ENCODE measurements at regions not wholly inside any gene's neighbourhood (a gene's known extent, or its start where the extent isn't known, plus 50 kb on each side); places are given as distances from the start of the nearest gene placed in this dataset.
"Not testable (repeated sequence)": the region's sequence is repeated elsewhere in the genome, so short reads cannot be mapped to it uniquely, and the experiment has no call there.

DNA sequence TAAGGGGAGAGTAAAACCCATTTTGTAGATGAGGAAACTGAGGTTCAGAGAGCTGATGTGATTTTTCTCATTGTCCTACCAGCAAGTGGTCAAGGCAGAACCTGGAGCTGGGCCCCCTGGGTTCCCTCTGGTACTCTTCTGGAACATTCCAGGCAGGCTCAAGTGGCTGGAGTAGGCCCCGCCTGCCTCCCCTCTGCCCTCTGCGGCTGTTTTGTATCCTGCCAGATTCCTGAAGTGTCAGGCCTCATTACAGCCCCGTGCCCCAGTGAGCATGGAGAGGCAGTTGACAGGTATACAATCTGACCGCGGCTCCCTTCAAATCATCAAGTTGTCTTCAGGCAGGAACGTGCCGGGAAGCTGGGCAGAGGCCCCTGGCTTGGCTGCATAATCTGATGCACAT, 94.6 kb upstream of the CD82 start:
- Histone ChIP-seq H3K4me3 (no peak overlapping the region), H3K36me3 (no peaks in the 10 kb centered on the region), H3K4me1 (no peaks in the 10 kb centered on the region), H3K27ac (no peak overlapping the region), H3K27me3 (peaks cover 42% of the 10 kb centered on the region), H3K9me3 (no peaks in the 10 kb centered on the region)
- no peak for ATAC-seq
- WGBS, 2 donors (ENCODE audit: low coverage in 1 of 2), result 30% methylated on average over 3 of the region's 7 CpGs; no CpG with 5 or more reads in 1 of the 2 donors
- TF ChIP-seq POLR2AphosphoS5 (IDR thresholded peaks at IDR 0.05) (no peak), EP300 (IDR thresholded peaks at IDR 0.05) (no peak), POLR2A (IDR thresholded peaks at IDR 0.05) (no peak)
- TF ChIP-seq, protein P1, sequence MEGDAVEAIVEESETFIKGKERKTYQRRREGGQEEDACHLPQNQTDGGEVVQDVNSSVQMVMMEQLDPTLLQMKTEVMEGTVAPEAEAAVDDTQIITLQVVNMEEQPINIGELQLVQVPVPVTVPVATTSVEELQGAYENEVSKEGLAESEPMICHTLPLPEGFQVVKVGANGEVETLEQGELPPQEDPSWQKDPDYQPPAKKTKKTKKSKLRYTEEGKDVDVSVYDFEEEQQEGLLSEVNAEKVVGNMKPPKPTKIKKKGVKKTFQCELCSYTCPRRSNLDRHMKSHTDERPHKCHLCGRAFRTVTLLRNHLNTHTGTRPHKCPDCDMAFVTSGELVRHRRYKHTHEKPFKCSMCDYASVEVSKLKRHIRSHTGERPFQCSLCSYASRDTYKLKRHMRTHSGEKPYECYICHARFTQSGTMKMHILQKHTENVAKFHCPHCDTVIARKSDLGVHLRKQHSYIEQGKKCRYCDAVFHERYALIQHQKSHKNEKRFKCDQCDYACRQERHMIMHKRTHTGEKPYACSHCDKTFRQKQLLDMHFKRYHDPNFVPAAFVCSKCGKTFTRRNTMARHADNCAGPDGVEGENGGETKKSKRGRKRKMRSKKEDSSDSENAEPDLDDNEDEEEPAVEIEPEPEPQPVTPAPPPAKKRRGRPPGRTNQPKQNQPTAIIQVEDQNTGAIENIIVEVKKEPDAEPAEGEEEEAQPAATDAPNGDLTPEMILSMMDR (IDR thresholded peaks at IDR 0.05), result no peak

- Histone ChIP-seq H3K4me3 (no peak overlapping the region), H3K9me3 (no peaks in the 10 kb centered on the region), H3K27me3 (peaks cover 35% of the 10 kb centered on the region), H3K4me1 (no peaks in the 10 kb centered on the region), H3K36me3 (no peaks in the 10 kb centered on the region), H3K27ac (no peak overlapping the region)
- 80% methylated on average over 1 of the region's 3 CpGs; no CpG with 5 or more reads in 1 of the 2 donors for WGBS, 2 donors (ENCODE audit: low coverage in 1 of 2)
- TF ChIP-seq POLR2AphosphoS5 (IDR thresholded peaks at IDR 0.05) (no peak), EP300 (IDR thresholded peaks at IDR 0.05) (no peak), POLR2A (IDR thresholded peaks at IDR 0.05) (no peak)
- TF ChIP-seq, protein P1 (IDR thresholded peaks at IDR 0.05), result no peak
- no peak for ATAC-seq
These were observed 93.9 kb upstream of the CD82 start for GRCh38 chr11:44471603-44472002.

DNA sequence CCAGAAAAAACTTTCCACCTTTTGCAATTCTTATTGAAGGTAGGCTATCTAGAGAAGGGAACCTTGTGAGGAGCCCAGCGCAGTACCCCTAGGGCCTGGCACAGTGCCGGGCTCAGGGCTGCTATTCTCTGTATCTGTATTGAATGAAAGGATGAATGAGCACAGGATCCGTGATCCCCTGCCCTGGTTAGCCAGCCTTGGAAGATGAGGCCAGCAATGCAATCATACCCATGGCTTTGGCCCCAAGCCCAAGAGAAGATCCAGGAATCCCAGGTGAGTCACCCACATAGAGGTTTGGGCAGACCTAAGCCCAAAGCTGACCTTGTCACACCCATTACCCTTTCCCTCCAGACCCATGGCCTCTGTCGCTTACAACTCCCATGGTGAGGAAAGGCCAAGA, 92.5 kb upstream of the CD82 start:
- no peak for ATAC-seq
- no peaks in the 10 kb centered on the region for H3K36me3 ChIP-seq
- H3K4me3 ChIP-seq, result no peak overlapping the region
- H3K9me3 ChIP-seq, result no peaks in the 10 kb centered on the region
- H3K27ac ChIP-seq, result no peak overlapping the region
- peaks cover 25% of the 10 kb centered on the region for H3K27me3 ChIP-seq
- TF ChIP-seq POLR2AphosphoS5 (IDR thresholded peaks at IDR 0.05) (no peak), POLR2A (IDR thresholded peaks at IDR 0.05) (no peak), EP300 (IDR thresholded peaks at IDR 0.05) (no peak)
- TF ChIP-seq, protein P1 (IDR thresholded peaks at IDR 0.05), result no peak
- 92 to 93% methylated on average over 2 to 3 of the region's 4 CpGs for WGBS, 2 donors (ENCODE audit: low coverage in 1 of 2)
- no peaks in the 10 kb centered on the region for H3K4me1 ChIP-seq

GRCh38 chr11:44474702-44475101, 90.8 kb upstream of the CD82 start:
- 90 to 93% methylated on average over 4 to 5 of the region's 5 CpGs for WGBS, 2 donors (ENCODE audit: low coverage in 1 of 2)
- ATAC-seq, result no peak
- Histone ChIP-seq H3K4me3 (no peak overlapping the region), H3K27me3 (peaks cover 19% of the 10 kb centered on the region), H3K9me3 (no peaks in the 10 kb centered on the region), H3K36me3 (no peaks in the 10 kb centered on the region), H3K27ac (no peak overlapping the region), H3K4me1 (no peaks in the 10 kb centered on the region)
- TF ChIP-seq POLR2AphosphoS5 (IDR thresholded peaks at IDR 0.05) (no peak), POLR2A (IDR thresholded peaks at IDR 0.05) (no peak), EP300 (IDR thresholded peaks at IDR 0.05) (no peak)
- TF ChIP-seq, protein P1 (IDR thresholded peaks at IDR 0.05), result no peak

DNA sequence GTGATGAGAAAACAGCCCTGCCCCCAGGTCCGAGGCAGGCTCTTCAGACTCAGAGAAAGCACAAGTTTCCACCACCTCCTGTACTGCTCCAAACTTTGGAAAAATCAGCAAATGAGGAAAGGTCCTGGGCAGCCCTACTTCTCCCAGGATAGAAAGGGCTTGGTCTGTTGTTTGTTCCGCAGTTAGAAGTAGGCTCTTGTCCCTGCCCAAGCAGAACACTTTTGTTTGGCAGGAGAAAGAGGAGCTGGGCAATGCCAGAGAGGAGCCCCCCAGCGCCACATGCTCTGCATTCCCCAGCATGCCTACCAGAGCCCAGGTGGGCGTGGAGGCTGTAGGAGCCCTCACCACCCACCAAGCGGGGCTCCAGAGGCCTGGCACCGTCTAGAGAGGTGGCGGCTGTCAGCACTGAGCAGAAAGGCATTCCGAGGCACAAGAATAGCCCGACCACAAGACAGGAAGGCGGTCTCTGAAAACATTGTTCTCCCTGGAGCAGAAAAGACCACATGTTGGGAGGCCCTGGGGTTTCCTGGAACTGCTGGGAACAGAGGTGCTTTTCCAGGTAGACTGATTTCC, 90.3 kb upstream of the CD82 start:
- H3K36me3 ChIP-seq, result no peaks in the 10 kb centered on the region
- no peaks in the 10 kb centered on the region for H3K9me3 ChIP-seq
- H3K4me1 ChIP-seq, result no peaks in the 10 kb centered on the region
- H3K27me3 ChIP-seq, result peaks cover 14% of the 10 kb centered on the region
- H3K27ac ChIP-seq, result no peak overlapping the region
- TF ChIP-seq POLR2AphosphoS5 (IDR thresholded peaks at IDR 0.05), result no peak
- TF ChIP-seq POLR2A (IDR thresholded peaks at IDR 0.05), result no peak
- no peak for TF ChIP-seq EP300 (IDR thresholded peaks at IDR 0.05)
- TF ChIP-seq, protein P1 (IDR thresholded peaks at IDR 0.05), result no peak
- ATAC-seq, result no peak
- H3K4me3 ChIP-seq, result no peak overlapping the region
- 100% methylated on average over 1 of the region's 10 CpGs; no CpG with 5 or more reads in 1 of the 2 donors for whole genome bisulfite sequencing, 2 donors (ENCODE audit: low coverage in 1 of 2)

DNA sequence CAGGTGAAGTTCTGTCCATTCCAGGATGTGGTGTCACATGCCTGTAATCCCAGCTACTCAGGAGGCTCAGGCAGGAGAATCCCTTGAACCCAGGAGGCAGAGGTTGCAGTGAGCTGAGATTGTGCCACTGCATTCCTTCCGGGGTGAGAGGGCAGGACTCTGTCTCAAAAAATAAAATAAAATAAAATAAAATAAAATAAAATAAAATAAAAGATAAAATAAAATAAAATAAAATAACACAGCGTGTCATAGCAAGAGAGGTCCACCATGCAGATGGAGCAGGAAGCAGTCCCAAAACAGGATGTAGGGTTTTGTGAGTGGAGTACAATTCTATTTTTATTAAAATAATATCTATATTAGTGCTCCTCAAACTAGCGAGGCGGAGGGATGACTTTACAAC, 83.1 kb upstream of the CD82 start:
- H3K4me1 ChIP-seq, H3K9me3 ChIP-seq, H3K4me3 ChIP-seq, H3K27ac ChIP-seq, H3K27me3 ChIP-seq, ATAC-seq, H3K36me3 ChIP-seq: not testable (repeated sequence)
- WGBS, 2 donors (ENCODE audit: low coverage in 1 of 2), result 78 to 79% methylated on average over 3 to 4 of the region's 4 CpGs

Measured in gastroesophageal sphincter (tissue), 4 donors.